ENCODE measurements at regions not wholly inside any gene's neighbourhood (a gene's known extent, or its start where the extent isn't known, plus 50 kb on each side); places are given as distances from the start of the nearest gene placed in this dataset.

DNA sequence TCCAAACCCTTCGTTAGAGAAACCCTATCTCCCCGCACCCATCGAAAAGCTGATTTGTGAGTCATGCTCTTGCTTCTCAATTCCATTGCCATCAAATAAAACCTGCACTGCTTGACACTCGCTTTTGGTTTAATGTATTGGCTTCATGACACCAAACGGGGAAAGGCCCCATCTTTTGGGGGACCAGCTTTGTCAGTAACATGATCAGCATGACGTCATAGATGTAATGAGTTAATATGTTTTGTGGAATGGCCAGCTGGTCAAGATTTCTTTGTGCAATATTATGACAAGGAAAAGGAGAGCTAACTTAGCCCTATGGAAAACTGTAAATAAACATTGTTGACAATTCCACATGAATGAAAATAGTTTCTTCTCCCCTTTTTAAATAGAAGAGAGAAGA lies 1260.5 kb upstream of the CELF2 start:
- DNase-seq (ENCODE audit: low read depth in 1 of 2, low spot score in 1 of 2): no peak
- TF ChIP-seq POLR2AphosphoS5 (IDR thresholded peaks at IDR 0.05; ENCODE audit: low read depth) (no peak), REST (IDR thresholded peaks at IDR 0.05; ENCODE audit: insufficient replicate concordance, low read depth) (no peak), GABPA (IDR thresholded peaks at IDR 0.05; ENCODE audit: low read depth) (no peak), SPI1 (IDR thresholded peaks at IDR 0.05; ENCODE audit: borderline replicate concordance, low read depth) (no peak)
- TF ChIP-seq, protein P1, sequence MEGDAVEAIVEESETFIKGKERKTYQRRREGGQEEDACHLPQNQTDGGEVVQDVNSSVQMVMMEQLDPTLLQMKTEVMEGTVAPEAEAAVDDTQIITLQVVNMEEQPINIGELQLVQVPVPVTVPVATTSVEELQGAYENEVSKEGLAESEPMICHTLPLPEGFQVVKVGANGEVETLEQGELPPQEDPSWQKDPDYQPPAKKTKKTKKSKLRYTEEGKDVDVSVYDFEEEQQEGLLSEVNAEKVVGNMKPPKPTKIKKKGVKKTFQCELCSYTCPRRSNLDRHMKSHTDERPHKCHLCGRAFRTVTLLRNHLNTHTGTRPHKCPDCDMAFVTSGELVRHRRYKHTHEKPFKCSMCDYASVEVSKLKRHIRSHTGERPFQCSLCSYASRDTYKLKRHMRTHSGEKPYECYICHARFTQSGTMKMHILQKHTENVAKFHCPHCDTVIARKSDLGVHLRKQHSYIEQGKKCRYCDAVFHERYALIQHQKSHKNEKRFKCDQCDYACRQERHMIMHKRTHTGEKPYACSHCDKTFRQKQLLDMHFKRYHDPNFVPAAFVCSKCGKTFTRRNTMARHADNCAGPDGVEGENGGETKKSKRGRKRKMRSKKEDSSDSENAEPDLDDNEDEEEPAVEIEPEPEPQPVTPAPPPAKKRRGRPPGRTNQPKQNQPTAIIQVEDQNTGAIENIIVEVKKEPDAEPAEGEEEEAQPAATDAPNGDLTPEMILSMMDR (IDR thresholded peaks at IDR 0.05; ENCODE audit: insufficient read depth, low read length): no peak
- H3K27ac ChIP-seq (replicated peaks): no peak overlapping the region
- no peaks in the 10 kb centered on the region for H3K27me3 ChIP-seq (ENCODE audit: insufficient read depth, poor library complexity, severe bottlenecking)
- H3K4me3 ChIP-seq (replicated peaks; ENCODE audit: insufficient read depth, low read length): no peak overlapping the region

GRCh38 chr10:9759596-9759995 lies 1258.1 kb upstream of the CELF2 start:
- H3K27me3 ChIP-seq (ENCODE audit: insufficient read depth, poor library complexity, severe bottlenecking): no peaks in the 10 kb centered on the region
- TF ChIP-seq, protein P1 (IDR thresholded peaks at IDR 0.05; ENCODE audit: insufficient read depth, low read length): no peak
- no peak for TF ChIP-seq REST (IDR thresholded peaks at IDR 0.05; ENCODE audit: insufficient replicate concordance, low read depth)
- TF ChIP-seq SPI1 (IDR thresholded peaks at IDR 0.05; ENCODE audit: borderline replicate concordance, low read depth): no peak
- TF ChIP-seq GABPA (IDR thresholded peaks at IDR 0.05; ENCODE audit: low read depth): no peak
- no peak for TF ChIP-seq POLR2AphosphoS5 (IDR thresholded peaks at IDR 0.05; ENCODE audit: low read depth)
- H3K27ac ChIP-seq (replicated peaks): no peak overlapping the region
- H3K4me3 ChIP-seq (replicated peaks; ENCODE audit: insufficient read depth, low read length): no peak overlapping the region
- no peak for DNase-seq (ENCODE audit: low read depth in 1 of 2, low spot score in 1 of 2)

- no peak overlapping the region for H3K27ac ChIP-seq (replicated peaks)
- no peak for DNase-seq (ENCODE audit: low read depth in 1 of 2, low spot score in 1 of 2)
- no peak for TF ChIP-seq POLR2AphosphoS5 (IDR thresholded peaks at IDR 0.05; ENCODE audit: low read depth)
- TF ChIP-seq REST (IDR thresholded peaks at IDR 0.05; ENCODE audit: insufficient replicate concordance, low read depth): no peak
- TF ChIP-seq GABPA (IDR thresholded peaks at IDR 0.05; ENCODE audit: low read depth): no peak
- TF ChIP-seq, protein P1 (IDR thresholded peaks at IDR 0.05; ENCODE audit: insufficient read depth, low read length): no peak
- TF ChIP-seq SPI1 (IDR thresholded peaks at IDR 0.05; ENCODE audit: borderline replicate concordance, low read depth): no peak
- no peaks in the 10 kb centered on the region for H3K27me3 ChIP-seq (ENCODE audit: insufficient read depth, poor library complexity, severe bottlenecking)
- no peak overlapping the region for H3K4me3 ChIP-seq (replicated peaks; ENCODE audit: insufficient read depth, low read length)
These were observed 1254.6 kb upstream of the CELF2 start for GRCh38 chr10:9762966-9763656.

Data from HL-60 (cell line).